PC-9 (cell line): ENCODE measurements at regions not wholly inside any gene's neighbourhood (a gene's known extent, or its start where the extent isn't known, plus 50 kb on each side); places are given as distances from the start of the nearest gene placed in this dataset.

Experiments
- CTCF ChIP-seq: fragments of 200-600 bp; sonication (generic); conservative IDR thresholded peaks from 2 replicates; pipeline ENCODE4 v1.6.1; 2017; ENCODE audit warnings: mixed run types, antibody characterized with exemption, mild to moderate bottlenecking, moderate library complexity
- EZH2 ChIP-seq: fragments of 200-600 bp; sonication (generic); IDR thresholded peaks from 2 replicates; pipeline ENCODE4 v1.8.0; 2017; ENCODE audit warnings: antibody characterized with exemption, low read depth

GRCh38 chr13:111854403-111854802 lies 212.5 kb upstream of the SOX1 start:
- TF ChIP-seq CTCF = no peak
- no peak for TF ChIP-seq EZH2
